ENCODE measurements at regions not wholly inside any gene's neighbourhood (a gene's known extent, or its start where the extent isn't known, plus 50 kb on each side); places are given as distances from the start of the nearest gene placed in this dataset.

DNA sequence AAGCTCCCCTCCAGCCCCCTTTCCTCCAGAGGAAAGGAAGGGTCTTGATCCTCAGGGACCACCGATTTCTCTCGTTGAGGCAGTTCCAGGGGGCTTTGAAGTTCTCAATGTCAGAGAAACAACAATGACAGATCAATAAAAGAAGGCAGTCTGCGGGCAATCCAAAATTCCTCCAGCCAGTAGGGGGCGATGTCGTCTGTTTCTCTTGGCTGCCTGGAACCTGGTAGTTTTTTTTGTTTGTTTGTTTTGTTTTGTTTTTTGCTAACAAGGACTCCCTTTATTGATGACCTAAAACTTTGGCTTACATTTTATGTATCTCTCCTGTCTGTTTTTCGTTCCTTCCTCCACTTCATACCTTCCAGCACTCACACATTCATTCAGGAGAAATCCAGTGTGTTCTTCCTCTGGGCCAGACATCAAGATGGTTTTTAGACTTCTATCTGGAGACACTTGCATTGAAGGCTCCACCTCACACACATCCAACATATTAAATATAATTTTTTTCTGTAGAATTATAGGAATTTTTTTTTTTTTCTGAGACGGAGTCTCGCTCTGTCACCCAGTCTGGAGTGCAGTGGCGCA, 276.6 kb downstream of the RPLP1 start:
- TF ChIP-seq, protein P1, sequence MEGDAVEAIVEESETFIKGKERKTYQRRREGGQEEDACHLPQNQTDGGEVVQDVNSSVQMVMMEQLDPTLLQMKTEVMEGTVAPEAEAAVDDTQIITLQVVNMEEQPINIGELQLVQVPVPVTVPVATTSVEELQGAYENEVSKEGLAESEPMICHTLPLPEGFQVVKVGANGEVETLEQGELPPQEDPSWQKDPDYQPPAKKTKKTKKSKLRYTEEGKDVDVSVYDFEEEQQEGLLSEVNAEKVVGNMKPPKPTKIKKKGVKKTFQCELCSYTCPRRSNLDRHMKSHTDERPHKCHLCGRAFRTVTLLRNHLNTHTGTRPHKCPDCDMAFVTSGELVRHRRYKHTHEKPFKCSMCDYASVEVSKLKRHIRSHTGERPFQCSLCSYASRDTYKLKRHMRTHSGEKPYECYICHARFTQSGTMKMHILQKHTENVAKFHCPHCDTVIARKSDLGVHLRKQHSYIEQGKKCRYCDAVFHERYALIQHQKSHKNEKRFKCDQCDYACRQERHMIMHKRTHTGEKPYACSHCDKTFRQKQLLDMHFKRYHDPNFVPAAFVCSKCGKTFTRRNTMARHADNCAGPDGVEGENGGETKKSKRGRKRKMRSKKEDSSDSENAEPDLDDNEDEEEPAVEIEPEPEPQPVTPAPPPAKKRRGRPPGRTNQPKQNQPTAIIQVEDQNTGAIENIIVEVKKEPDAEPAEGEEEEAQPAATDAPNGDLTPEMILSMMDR (IDR thresholded peaks at IDR 0.05) = peak in 2 of 3 experiments; percentile 46 to 52
- TF ChIP-seq POLR2A (IDR thresholded peaks at IDR 0.05) (no peak), POLR2AphosphoS5 (IDR thresholded peaks at IDR 0.05; ENCODE audit: insufficient read depth in 1 of 2, low read depth in 1 of 2) (no peak)

Data from vagina (tissue), 2 donors.